HG03060 (cell line): ENCODE measurements at regions not wholly inside any gene's neighbourhood (a gene's known extent, or its start where the extent isn't known, plus 50 kb on each side); places are given as distances from the start of the nearest gene placed in this dataset.
A peak's percentile ranks its signal among the peaks of the same experiment; 100 is the strongest.
"Not testable (repeated sequence)": the region's sequence is repeated elsewhere in the genome, so short reads cannot be mapped to it uniquely, and the experiment has no call there.

Experiments used
- ATAC-seq: cut with Tn5 transposase; IDR thresholded peaks from one replicate; pipeline ENCODE4 v1.9.1; 2021; ENCODE audit warnings: low read depth, moderate number of reproducible peaks; ENCODE audit not compliant: unreplicated experiment

GRCh38 chr10:125605167-125605566 is 77.8 kb downstream of the TEX36 start:
- no peak for ATAC-seq

- ATAC-seq, result no peak
Measured at GRCh38 chr10:125602825-125603224, 80.1 kb downstream of the TEX36 start.

GRCh38 chr10:125599194-125599593 is 83.8 kb downstream of the TEX36 start:
- ATAC-seq, result no peak

GRCh38 chr10:125595911-125596310 is 87.1 kb downstream of the TEX36 start:
- no peak for ATAC-seq

GRCh38 chr10:125593644-125594043 is 89.3 kb downstream of the TEX36 start:
- ATAC-seq, result no peak

GRCh38 chr10:125592897-125593296 is 90.1 kb downstream of the TEX36 start:
- no peak for ATAC-seq

GRCh38 chr10:125591886-125592285 is 91.1 kb downstream of the TEX36 start:
- ATAC-seq, result no peak

- not testable (repeated sequence) for ATAC-seq
Measured at GRCh38 chr10:125588738-125589137, 94.2 kb downstream of the TEX36 start.

- ATAC-seq, result no peak
Measured at GRCh38 chr10:125584954-125585353, 98.0 kb downstream of the TEX36 start.

- no peak for ATAC-seq
Measured at GRCh38 chr10:125578658-125579315, 104.2 kb downstream of the TEX36 start.

- ATAC-seq, result no peak
Measured at GRCh38 chr10:125575843-125576242, 107.1 kb downstream of the TEX36 start.

GRCh38 chr10:125568156-125568555 is 114.8 kb downstream of the TEX36 start:
- ATAC-seq, result no peak

GRCh38 chr10:125567529-125567928 is 115.4 kb downstream of the TEX36 start:
- no peak for ATAC-seq

GRCh38 chr10:125565046-125565445 is 117.9 kb downstream of the TEX36 start:
- ATAC-seq, result no peak

- no peak for ATAC-seq
Measured at GRCh38 chr10:125564570-125564969, 118.4 kb downstream of the TEX36 start.

GRCh38 chr10:125562737-125563136 is 120.2 kb downstream of the TEX36 start:
- no peak for ATAC-seq

- ATAC-seq, result no peak
Measured at GRCh38 chr10:125560947-125561346, 122.0 kb downstream of the TEX36 start.

GRCh38 chr10:125559210-125559609 is 123.8 kb downstream of the TEX36 start:
- peak; percentile 85 for ATAC-seq

GRCh38 chr10:125557801-125558505 is 125.0 kb downstream of the TEX36 start:
- no peak for ATAC-seq

- no peak for ATAC-seq
Measured at GRCh38 chr10:125557311-125557710, 125.7 kb downstream of the TEX36 start.

- no peak for ATAC-seq
Measured at GRCh38 chr10:125556882-125557281, 126.1 kb downstream of the TEX36 start.

GRCh38 chr10:125555743-125556142 is 127.2 kb downstream of the TEX36 start:
- ATAC-seq, result no peak
